Mesendoderm (in vitro differentiated cells): ENCODE measurements at regions not wholly inside any gene's neighbourhood (a gene's known extent, or its start where the extent isn't known, plus 50 kb on each side); places are given as distances from the start of the nearest gene placed in this dataset.

Experiments used
- DNase-seq: peaks from one replicate; pipeline ENCODE4 v3.0.0; 2013
- H2AK5ac ChIP-seq: 2 replicates; pipeline ENCODE4 v1.6.1; 2013; ENCODE audit warnings: low read length, inconsistent platforms
- H2BK120ac ChIP-seq: 2 replicates; pipeline ENCODE4 v1.6.1; 2013; ENCODE audit warnings: low read depth, mild to moderate bottlenecking, low read length, moderate library complexity, mixed read lengths
- H2BK15ac ChIP-seq: replicated peaks from 2 replicates; pipeline ENCODE4 v1.6.1; 2013; ENCODE audit warnings: low read depth, mild to moderate bottlenecking, moderate library complexity
- H2BK5ac ChIP-seq: 2 replicates; pipeline ENCODE4 v1.6.1; 2013; ENCODE audit warnings: low read length, inconsistent platforms
- H3K18ac ChIP-seq: 2 replicates; pipeline ENCODE4 v1.6.1; 2013; ENCODE audit warnings: mild to moderate bottlenecking, low read length, mixed read lengths
- H3K23ac ChIP-seq: one replicate; pipeline ENCODE4 v1.6.1; 2013; ENCODE audit warnings: low read length
- H3K27ac ChIP-seq: 2 replicates; pipeline ENCODE4 v1.5.1; 2013; ENCODE audit warnings: low read depth, mild to moderate bottlenecking, inconsistent platforms, low read length, moderate library complexity
- H3K27me3 ChIP-seq: 2 replicates; pipeline ENCODE4 v1.6.1; 2013; ENCODE audit warnings: low read length, control low read depth, mild to moderate bottlenecking, inconsistent platforms; ENCODE audit not compliant: insufficient read depth, poor library complexity
- H3K36me3 ChIP-seq: 2 replicates; pipeline ENCODE4 v1.6.1; 2013; ENCODE audit warnings: low read length, inconsistent platforms; ENCODE audit not compliant: control insufficient read depth, insufficient read depth
- H3K4ac ChIP-seq: one replicate; pipeline ENCODE4 v1.6.1; 2013; ENCODE audit warnings: low read depth, mild to moderate bottlenecking, low read length, moderate library complexity
- H3K4me1 ChIP-seq: 2 replicates; pipeline ENCODE4 v1.6.1; 2013; ENCODE audit warnings: low read depth, low read length, inconsistent platforms; ENCODE audit not compliant: control insufficient read depth
- H3K4me2 ChIP-seq: 2 replicates; pipeline ENCODE4 v1.6.1; 2013; ENCODE audit warnings: low read length
- H3K4me3 ChIP-seq: 2 replicates; pipeline ENCODE4 v1.5.1; 2013; ENCODE audit warnings: mild to moderate bottlenecking, low read length
- H3K56ac ChIP-seq: one replicate; pipeline ENCODE4 v1.6.1; 2013; ENCODE audit warnings: low read length
- H3K79me1 ChIP-seq: 2 replicates; pipeline ENCODE4 v1.6.1; 2013; ENCODE audit warnings: low read length, inconsistent platforms
- H3K79me2 ChIP-seq: 2 replicates; pipeline ENCODE4 v1.6.1; 2013; ENCODE audit warnings: mild to moderate bottlenecking, low read length; ENCODE audit not compliant: control insufficient read depth, insufficient read depth
- H3K9ac ChIP-seq: 2 replicates; pipeline ENCODE4 v1.6.1; 2013; ENCODE audit warnings: low read length, inconsistent platforms
- H4K5ac ChIP-seq: one replicate; pipeline ENCODE4 v1.6.1; 2013; ENCODE audit warnings: low read length
- H4K8ac ChIP-seq: one replicate; pipeline ENCODE4 v1.6.1; 2013; ENCODE audit warnings: low read depth, mild to moderate bottlenecking, control low read depth, low read length, moderate library complexity
- WGBS: extraction: QIAGEN DNeasy Blood & Tissue Kit; methylation state at CpG from one replicate; pipeline ENCODE4 v1.1.7; 2013; ENCODE audit warnings: low lambda C conversion rate, missing lambda C conversion rate; ENCODE audit not compliant: insufficient coverage; ENCODE audit errors: extremely low coverage; 5-methylcytosine and 5-hydroxymethylcytosine counted together

- Histone ChIP-seq H2BK5ac (no peak overlapping the region), H3K9ac (no peak overlapping the region), H3K4me1 (no peaks in the 10 kb centered on the region), H2BK120ac (no peak overlapping the region), H4K5ac (no peak overlapping the region), H3K4ac (no peak overlapping the region), H3K4me3 (no peak overlapping the region), H3K79me2 (no peaks in the 10 kb centered on the region), H4K8ac (no peak overlapping the region), H2AK5ac (no peak overlapping the region), H3K27me3 (no peaks in the 10 kb centered on the region), H3K23ac (no peak overlapping the region), H3K27ac (no peak overlapping the region), H3K79me1 (no peaks in the 10 kb centered on the region), H2BK15ac (no peak overlapping the region), H3K36me3 (no peaks in the 10 kb centered on the region), H3K4me2 (no peak overlapping the region), H3K18ac (no peak overlapping the region), H3K56ac (no peak overlapping the region)
- DNase-seq: no peak
- no CpG with 5 or more reads among the region's 13 CpGs for WGBS
Observed at GRCh38 chr5:1962619-1963355, 80.1 kb upstream of the IRX4 start.

GRCh38 chr5:1961952-1962595 is 79.3 kb upstream of the IRX4 start:
- H3K36me3 ChIP-seq: no peaks in the 10 kb centered on the region
- H3K18ac ChIP-seq: no peak overlapping the region
- H4K5ac ChIP-seq: no peak overlapping the region
- no peak overlapping the region for H3K23ac ChIP-seq
- no peak overlapping the region for H3K56ac ChIP-seq
- no peak overlapping the region for H3K4me3 ChIP-seq
- H4K8ac ChIP-seq: no peak overlapping the region
- no peak overlapping the region for H2BK15ac ChIP-seq
- H3K9ac ChIP-seq: no peak overlapping the region
- no peaks in the 10 kb centered on the region for H3K79me1 ChIP-seq
- no peak overlapping the region for H2BK5ac ChIP-seq
- no peak overlapping the region for H2AK5ac ChIP-seq
- no peak overlapping the region for H3K4me2 ChIP-seq
- 100% methylated on average over 1 of the region's 25 CpGs for WGBS
- no peaks in the 10 kb centered on the region for H3K27me3 ChIP-seq
- no peaks in the 10 kb centered on the region for H3K79me2 ChIP-seq
- no peak for DNase-seq
- no peak overlapping the region for H3K27ac ChIP-seq
- no peak overlapping the region for H3K4ac ChIP-seq
- no peaks in the 10 kb centered on the region for H3K4me1 ChIP-seq
- H2BK120ac ChIP-seq: no peak overlapping the region

GRCh38 chr5:1961304-1961946 is 78.7 kb upstream of the IRX4 start:
- Histone ChIP-seq H4K8ac (no peak overlapping the region), H2BK120ac (no peak overlapping the region), H3K56ac (no peak overlapping the region), H3K79me2 (no peaks in the 10 kb centered on the region), H3K4ac (no peak overlapping the region), H4K5ac (no peak overlapping the region), H3K23ac (no peak overlapping the region), H3K4me3 (no peak overlapping the region), H2AK5ac (no peak overlapping the region), H2BK5ac (no peak overlapping the region), H3K4me2 (no peak overlapping the region), H3K27me3 (no peaks in the 10 kb centered on the region), H3K79me1 (no peaks in the 10 kb centered on the region), H3K27ac (no peak overlapping the region), H3K36me3 (no peaks in the 10 kb centered on the region), H3K18ac (no peak overlapping the region), H3K9ac (no peak overlapping the region), H2BK15ac (no peak overlapping the region), H3K4me1 (no peaks in the 10 kb centered on the region)
- no peak for DNase-seq
- WGBS: no CpG with 5 or more reads among the region's 14 CpGs

GRCh38 chr5:1960595-1961303 is 78.0 kb upstream of the IRX4 start:
- H3K4me2 ChIP-seq: no peak overlapping the region
- no peak overlapping the region for H2AK5ac ChIP-seq
- no peak overlapping the region for H3K56ac ChIP-seq
- no peak overlapping the region for H4K8ac ChIP-seq
- H3K4me1 ChIP-seq: no peaks in the 10 kb centered on the region
- no peak overlapping the region for H4K5ac ChIP-seq
- no peaks in the 10 kb centered on the region for H3K79me1 ChIP-seq
- no peak overlapping the region for H3K18ac ChIP-seq
- no peaks in the 10 kb centered on the region for H3K27me3 ChIP-seq
- H2BK120ac ChIP-seq: no peak overlapping the region
- no peak overlapping the region for H3K27ac ChIP-seq
- no peak overlapping the region for H2BK5ac ChIP-seq
- H3K79me2 ChIP-seq: no peaks in the 10 kb centered on the region
- no peak for DNase-seq
- no peak overlapping the region for H3K4me3 ChIP-seq
- no peaks in the 10 kb centered on the region for H3K36me3 ChIP-seq
- no peak overlapping the region for H2BK15ac ChIP-seq
- no peak overlapping the region for H3K4ac ChIP-seq
- H3K9ac ChIP-seq: no peak overlapping the region
- WGBS: no CpG with 5 or more reads among the region's 8 CpGs
- H3K23ac ChIP-seq: no peak overlapping the region

GRCh38 chr5:1959725-1960581 is 77.2 kb upstream of the IRX4 start:
- H2BK15ac ChIP-seq: no peak overlapping the region
- no peaks in the 10 kb centered on the region for H3K79me2 ChIP-seq
- no peak overlapping the region for H3K4me2 ChIP-seq
- H3K23ac ChIP-seq: no peak overlapping the region
- H3K36me3 ChIP-seq: no peaks in the 10 kb centered on the region
- no peak overlapping the region for H2BK120ac ChIP-seq
- H3K4me1 ChIP-seq: no peaks in the 10 kb centered on the region
- H3K79me1 ChIP-seq: no peaks in the 10 kb centered on the region
- DNase-seq: no peak
- no peak overlapping the region for H3K4me3 ChIP-seq
- H3K4ac ChIP-seq: no peak overlapping the region
- no peak overlapping the region for H3K27ac ChIP-seq
- H3K9ac ChIP-seq: no peak overlapping the region
- H3K18ac ChIP-seq: no peak overlapping the region
- no peak overlapping the region for H2AK5ac ChIP-seq
- no CpG with 5 or more reads among the region's 27 CpGs for WGBS
- no peak overlapping the region for H4K5ac ChIP-seq
- no peaks in the 10 kb centered on the region for H3K27me3 ChIP-seq
- H2BK5ac ChIP-seq: no peak overlapping the region
- H4K8ac ChIP-seq: no peak overlapping the region
- H3K56ac ChIP-seq: no peak overlapping the region
